HG03060 (cell line): ENCODE measurements at regions not wholly inside any gene's neighbourhood (a gene's known extent, or its start where the extent isn't known, plus 50 kb on each side); places are given as distances from the start of the nearest gene placed in this dataset.

Source experiments
- ATAC-seq: cut with Tn5 transposase; IDR thresholded peaks from one replicate; pipeline ENCODE4 v1.9.1; 2021; ENCODE audit warnings: low read depth, moderate number of reproducible peaks; ENCODE audit not compliant: unreplicated experiment

DNA sequence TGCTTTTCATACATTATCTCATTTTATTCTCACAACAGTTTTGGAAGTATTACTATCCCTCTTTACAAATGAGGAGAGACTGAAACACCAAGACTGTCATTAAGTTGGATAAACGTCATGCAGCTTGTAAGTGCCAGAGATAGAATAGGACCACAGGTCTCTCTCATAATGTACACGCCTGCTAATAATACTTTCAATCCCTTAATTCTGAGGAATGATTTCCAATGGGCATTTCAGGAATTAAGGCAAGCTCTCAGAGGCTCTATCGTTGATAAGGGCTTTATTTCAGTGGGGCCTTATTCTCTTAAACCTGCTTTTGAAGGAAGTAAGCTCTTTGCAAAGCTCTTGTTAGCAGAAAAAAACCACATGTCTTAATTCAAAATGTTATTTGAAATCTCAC, 229.1 kb downstream of the NFKBIZ start:
- no peak for ATAC-seq

DNA sequence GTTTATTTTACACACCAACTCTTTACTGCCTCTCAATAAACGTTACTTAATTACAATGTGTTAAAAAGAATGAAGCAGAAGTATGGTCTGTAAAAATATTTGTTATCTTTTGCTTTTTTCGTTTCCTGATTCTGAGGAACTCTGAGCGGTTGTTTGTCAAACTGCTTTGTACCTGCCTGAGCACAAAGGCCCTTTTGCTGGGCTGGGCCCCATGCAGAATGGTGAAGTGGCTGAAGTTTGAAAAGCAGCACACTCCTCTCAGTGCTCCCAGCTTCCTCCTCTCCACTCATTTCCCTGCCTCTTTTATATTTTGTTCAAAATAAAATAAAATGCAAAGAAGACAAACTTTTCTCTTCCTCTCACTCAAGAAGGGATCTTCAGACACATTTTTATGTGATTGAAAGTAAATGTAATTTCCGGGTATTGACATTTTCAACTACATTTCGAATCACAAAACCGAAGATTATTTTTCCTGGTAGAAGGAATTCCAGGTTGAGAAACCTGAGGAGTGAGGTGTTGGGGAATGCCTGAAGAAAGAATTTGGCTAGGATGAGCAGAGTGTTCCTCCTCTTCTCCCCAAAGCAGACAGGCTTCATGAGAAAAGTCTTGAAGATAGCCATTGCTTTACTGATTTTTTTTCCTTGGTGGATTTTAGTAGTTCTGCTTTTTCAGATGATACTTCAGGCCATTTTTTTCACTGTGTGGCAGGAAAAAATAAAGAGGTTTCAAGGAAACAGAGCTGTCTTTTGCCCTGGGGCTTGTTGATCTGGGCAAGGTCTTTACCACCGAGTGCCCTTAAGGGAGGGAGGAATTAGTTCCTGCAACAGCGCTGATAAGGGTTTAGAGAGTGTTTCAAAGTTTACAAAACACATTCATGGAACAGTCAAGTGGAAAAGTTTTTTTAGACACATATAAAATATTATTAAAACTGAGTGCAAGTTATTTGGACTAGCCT, 229.8 kb downstream of the NFKBIZ start:
- no peak for ATAC-seq

DNA sequence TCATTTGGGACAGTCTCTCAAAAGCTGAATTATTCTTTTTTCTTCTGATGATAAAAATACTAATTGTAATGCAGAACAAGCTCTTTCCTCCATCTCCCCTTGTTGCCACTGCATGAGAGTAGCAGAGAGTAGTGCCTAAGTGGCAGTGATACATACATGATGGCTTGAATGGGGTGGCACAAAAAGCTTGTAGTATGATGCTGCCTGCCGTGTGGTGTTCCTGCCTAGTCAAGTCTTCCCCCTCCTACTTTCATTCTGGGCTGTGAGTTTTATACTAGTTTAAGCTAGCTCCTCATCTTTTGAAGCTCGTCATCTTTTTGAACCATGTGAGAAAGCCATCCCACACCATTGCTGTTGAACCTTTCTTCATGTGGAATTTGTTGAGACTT, 230.5 kb downstream of the NFKBIZ start:
- ATAC-seq = no peak

DNA sequence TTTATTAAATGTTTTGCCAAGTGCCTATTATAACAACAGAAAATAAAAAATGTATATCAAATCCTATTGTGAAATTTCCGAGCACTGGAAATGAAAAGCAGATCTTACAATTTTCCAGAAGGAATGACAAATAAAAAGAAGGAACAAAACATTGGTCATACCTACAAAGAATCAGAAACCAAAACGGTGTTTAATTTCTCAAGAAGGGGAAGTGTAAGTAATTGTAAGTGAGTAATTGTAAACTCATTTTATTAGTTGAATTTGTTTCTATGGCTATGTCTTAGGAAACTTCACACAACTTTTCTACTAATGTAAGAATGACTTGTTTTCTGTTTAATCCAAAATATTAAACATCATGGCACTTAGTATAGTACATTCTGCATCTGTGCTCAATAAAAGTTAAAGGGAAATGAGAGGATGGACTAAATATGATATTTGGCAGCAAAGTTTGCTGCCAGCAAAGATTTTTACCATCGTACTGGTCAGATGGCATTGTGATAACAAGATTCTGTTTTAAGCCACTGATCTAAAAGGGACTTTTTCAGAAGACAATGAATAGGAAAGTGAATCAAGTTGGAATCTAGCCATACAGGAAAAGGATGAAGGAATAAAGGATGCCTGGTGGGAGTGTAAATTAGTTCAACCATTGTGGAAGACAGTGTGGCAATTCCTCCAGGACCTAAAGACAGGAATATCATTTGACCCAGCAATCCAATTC, 232.4 kb downstream of the NFKBIZ start:
- ATAC-seq = no peak

DNA sequence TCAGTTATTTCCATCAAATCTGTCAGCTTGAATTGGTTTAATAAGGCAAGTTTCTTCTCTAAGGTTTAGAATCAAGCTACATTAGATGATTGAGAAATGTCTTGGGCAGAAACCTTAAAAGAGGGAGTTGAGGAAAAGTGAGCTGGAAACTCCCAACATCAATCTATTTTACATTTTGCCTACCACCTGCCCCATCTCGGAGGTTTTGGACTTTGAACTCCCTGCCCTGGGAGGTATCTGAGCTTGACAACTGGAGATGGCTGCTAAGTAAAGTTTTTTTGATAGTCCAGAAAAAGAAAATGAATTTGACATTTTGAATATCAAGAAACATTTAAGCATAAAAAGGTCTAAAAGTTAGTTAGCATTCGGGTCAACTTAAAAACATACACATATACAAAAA, 234.2 kb downstream of the NFKBIZ start:
- ATAC-seq = no peak

DNA sequence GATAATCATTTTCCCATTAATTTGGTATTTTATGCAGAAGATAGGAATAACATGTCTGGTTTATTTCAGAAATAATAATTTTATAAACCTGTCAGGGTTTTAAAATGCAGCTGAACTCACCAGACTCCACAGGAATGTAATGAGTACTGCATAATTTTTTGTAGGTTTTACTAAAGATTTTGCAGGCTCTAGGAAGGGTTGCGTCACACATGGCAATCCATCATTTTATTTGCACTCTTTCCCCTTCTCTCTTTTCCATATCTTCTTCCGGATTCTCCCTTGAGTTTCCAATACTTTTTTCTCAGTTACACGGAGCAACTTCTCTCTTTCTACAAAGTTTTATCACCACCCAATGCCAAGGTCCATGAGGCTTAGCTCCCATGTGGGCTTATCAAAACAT, 234.7 kb downstream of the NFKBIZ start:
- no peak for ATAC-seq

DNA sequence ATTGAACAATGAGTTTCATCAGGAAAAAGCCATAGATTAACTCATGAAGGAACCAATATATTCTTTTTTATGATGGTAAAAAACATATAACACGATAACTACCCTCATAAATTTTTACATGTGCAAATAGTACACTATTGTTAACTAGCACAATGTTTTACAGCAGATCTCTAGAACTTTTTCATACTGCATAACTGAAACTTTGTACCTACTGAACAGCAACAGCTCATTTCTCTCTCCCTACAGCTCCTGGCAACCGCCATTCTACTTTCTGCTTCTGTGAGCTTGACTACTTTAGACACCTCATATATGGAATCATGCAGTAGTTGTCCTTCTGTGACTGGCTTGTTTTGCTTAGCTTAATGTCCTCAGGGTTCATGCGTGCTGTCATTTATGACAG, 235.4 kb downstream of the NFKBIZ start:
- ATAC-seq = no peak

DNA sequence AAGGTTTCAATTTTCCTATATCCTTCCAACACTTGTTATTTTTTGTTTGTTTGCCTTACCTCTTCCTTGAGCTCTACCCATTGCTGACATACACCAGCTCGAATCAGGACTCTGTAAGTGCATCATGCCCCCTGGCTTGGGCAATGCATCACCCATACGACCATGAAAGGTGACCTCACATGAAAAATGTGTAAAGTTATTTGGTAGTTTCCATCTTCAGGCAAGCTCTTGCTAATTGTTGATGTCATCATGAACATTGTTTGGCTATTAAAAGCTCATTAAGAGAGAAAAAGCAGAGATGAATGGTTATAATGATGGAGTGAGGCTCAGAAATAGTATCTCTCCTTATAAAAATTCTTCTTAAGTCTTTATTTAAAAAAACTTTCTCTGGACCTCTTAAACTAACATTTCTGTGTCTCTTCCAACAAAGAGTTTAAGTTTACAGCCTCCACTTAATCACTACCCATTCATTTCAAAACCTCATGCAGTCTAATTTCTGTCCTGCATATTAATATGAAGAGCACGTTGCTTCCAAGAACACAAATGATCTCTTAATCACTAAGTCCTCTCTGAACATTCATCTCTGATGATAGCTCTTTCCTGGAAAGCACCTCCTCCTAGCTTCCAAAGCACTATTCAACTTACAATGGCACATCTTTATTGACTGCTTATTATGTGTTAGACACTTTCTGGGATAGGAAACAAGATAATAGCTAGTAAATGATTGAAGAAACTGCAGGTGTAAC, 236.3 kb downstream of the NFKBIZ start:
- no peak for ATAC-seq

DNA sequence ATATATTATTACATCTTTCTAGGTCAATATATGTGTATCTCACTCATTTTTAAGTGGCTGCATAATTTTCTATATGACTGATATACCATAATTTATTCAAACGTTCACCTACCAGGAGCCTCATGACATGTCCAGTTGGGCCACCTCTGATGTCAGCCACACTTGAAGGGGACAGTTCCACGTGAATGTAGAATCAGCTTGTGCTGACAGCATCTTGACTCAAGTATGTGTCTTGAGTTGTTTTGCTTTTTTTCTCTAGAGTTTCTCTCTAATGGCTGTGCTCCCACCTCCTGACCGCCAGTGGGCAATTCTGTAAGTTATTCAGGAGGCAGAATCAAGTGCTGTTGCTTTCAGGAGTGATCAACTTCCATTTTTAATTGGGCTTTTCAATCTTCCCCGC, 237.9 kb downstream of the NFKBIZ start:
- no peak for ATAC-seq

DNA sequence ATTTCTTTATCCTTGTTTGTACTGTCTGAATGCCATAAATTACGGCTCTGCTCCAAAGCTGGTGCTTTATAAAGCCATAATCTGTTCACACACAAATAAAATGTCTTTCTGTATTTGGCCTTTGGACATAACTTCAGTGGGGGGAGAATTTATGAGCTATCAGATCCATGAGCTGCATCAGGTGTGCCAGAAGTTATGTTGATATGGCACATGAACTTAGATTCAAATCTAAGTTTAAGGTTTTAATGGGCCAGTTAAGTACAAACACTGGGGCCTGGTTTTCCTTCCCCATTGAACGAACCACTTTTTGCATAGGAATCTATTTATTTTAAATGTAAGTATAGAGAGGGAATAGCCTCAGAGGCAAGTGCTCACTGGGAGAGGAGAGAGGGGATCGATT, 239.9 kb downstream of the NFKBIZ start:
- ATAC-seq = no peak

DNA sequence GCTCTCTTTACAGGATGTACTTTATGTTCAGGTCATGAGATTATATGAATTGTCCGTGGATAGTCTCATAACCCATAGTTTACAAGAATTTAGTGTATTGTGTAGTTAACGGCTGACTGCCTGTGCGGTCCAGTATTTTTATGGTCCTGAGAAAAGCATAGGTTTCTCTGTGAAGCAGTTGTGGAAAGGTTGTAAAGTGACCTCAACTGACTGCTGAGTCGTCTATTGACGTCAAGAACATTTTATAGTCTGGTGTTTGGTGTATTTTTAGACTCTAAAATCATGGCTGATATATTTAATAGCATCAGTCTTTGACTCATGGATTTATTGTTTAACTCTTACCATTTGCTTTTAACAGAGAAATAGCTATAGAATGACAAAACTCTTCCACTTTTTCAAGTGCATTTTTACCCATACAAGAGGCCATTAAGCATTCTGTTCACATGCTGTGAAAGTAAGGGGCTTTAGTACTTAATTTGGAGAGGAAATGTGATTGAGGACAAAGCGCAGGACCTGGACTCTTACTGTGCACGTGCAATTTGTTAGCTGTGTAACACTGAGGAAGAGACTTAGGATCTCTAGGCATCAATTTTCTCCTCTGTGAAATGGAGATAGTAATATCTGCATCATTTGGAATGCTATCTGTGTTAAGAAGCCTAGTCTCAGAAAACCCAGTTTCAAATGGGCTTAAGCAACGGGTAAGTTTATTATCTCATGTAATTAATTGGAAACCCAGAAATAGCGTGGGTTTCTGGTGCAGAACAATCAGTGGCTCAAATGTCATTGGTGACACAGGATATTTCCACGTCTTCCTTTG, 240.8 kb downstream of the NFKBIZ start:
- no peak for ATAC-seq

DNA sequence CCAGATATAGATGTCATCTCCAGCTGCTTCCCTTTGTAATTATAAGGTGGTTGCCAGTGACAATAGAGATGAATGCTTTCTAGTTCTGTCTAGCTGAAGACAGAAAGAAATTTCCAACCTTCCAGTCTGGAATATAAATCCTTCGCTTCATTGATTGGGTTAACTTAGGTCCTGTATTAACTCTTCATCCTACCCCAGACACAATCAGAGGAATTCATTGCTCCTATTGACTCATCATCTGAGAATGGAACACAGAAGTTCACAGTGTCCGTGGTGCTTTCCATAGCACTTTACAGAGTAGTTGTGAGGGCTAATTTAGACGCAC, 241.4 kb downstream of the NFKBIZ start:
- ATAC-seq = no peak

DNA sequence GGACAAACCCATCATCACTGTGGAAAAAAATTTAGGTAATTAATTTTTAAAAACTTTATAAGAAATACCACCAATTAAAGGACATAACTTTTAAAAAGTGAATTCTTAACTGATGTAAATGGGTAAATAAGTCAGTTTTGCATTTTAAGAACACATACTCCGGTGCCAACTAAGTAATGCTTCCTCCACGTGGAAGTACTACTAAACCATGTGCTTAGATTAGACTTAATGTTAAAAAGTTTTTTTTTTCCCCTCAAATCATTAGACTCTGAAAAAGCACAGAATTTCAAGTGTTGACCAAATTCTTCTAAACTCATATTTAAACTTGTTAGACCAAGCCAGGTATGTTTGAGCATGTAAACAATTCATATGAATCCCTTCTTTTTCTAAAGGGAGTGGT, 242.0 kb downstream of the NFKBIZ start:
- ATAC-seq = no peak

DNA sequence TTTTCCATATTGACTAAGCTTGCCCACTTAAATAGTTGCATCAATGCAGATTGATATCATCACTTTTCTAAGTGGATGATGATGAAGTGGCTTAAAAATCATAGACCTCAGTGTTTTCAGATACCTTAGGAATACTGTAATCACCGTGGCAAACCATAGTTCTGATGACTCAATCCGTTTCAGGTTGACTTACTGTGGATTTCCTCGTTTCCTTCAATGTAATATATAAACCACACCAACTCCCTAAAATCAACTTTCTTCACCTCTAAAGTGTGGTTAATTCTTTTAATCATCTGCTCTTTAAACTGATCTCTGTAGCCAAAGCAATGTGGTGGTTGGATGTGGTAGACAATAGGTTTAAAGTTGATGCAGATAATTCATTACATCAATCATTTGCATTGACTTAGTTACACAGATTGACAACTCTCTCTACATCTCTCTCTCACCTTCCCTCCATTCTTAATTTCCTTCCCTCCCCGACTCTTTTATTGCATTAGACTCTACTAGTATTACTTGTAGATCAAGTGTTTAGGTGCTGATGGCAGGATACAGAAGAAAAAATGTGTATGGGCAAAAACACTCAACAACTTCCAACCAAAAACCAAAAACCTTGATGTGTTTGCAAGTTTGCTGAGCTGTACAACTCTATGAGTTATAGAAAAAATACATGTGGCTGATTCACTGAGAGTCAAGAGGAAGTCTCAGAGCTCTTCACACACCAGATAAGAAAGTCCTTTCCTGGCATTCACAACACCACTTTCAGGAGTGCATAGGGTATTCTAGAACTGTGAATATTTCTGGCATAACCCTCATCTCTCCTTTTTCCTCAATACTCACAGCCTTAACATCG, 243.5 kb downstream of the NFKBIZ start:
- ATAC-seq = no peak

DNA sequence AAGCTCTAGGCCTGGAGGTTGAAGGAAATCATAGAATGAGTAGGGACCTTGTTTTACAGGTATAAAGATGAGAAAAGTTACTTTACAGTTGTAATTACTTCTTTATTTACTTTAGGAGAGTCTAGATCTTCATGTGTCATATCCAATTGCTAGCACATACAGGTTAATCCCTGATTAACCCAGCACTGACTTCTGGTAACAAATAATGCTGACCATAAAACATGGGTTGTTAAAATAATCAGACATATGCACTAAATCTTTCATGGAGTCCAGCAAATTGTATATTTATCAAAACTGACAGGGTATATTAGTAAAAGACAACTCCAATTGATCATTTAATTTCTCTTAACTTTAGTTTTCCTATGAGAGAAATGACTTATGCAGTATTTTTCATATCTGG, 245.2 kb downstream of the NFKBIZ start:
- no peak for ATAC-seq

DNA sequence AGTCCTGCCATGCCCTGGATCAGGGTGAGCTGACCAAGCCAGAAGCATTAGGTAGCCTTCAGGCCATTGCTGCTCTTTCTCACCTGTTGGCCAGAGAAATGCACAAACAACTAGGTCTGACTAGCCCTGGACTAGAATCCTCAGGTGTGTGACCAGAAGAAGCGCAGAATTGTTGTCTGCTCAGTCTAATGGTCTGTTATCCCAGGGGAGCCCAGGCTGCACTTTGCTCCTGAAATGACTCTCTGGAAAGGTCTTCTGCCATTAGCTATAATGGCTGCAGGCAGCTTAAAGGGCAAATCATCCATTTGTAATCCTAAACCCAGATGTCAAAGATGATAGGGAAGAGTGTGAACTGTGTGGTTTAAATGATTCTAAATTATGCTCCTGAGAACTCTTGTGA, 246.1 kb downstream of the NFKBIZ start:
- no peak for ATAC-seq

DNA sequence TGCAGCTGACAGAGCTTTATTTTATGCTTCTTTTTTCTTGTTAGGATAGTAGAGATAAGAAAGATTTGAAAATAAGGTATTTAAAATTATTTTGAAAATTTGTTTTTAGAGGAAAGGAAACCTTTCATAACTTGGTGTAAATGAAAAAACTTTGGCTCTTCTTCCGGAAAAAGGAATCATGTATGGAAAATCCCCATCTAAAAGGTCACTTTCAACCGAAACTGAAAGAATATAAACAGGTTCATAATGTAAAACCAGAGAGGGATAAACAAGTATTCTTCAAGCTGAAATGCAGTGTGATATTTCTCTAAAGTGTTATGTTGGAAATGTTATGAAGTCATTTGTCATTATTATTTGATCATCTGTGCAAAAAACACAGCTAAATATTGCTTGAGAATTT, 246.8 kb downstream of the NFKBIZ start:
- ATAC-seq = no peak

DNA sequence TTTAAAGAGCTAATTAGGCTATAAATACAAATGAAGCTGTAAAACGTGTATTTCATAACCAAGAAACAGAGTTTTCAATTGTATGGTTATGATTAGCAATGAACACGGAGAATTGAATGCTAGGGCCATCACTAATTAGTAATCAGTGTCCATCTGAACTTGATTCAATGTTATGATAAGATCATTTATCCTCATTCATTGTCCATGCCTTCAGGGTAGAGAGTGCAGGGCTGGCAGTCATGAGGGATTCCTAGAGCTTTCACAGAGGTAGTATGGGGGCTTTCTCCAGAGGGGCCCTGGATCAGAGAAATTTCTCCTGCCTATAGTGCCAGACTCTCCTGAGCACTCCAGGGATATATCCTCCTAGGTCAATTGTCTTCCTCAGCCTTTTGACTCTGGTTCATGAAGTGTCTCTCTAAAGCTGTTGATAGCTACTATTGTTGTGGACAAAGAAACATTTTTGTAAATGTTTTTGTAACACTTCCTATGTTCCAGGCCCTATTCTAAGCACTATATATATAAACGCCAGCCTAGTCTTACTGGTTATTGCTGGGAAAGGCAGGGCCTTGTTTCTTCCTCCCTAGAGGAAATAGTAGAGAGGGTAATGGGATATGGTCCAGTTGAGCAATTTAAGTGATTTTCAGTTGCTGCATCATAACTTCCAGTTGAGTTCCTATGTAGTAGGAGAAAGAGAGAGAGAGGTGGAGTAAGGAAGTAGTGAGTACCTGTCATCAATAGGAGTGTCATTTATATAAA, 249.0 kb downstream of the NFKBIZ start:
- ATAC-seq = no peak

DNA sequence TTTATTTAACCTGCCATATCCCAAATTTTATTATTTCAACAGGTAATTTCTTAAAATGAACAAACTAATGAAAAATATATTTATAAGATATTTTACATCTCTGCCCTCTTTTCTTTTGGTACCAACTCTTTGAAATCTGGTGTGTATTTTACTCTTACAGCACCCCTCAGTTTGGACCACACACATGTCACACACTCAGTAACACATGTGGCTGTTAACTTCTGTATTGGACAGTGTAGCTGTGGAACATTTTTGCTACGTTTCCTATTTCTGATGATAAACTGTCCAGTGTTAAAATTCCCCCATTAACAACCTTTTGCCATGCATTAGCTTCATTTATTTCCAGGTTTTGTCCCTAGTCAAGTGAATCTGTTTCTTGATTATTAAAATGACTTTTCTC, 250.6 kb downstream of the NFKBIZ start:
- no peak for ATAC-seq
